PC-9 (cell line): ENCODE measurements at regions not wholly inside any gene's neighbourhood (a gene's known extent, or its start where the extent isn't known, plus 50 kb on each side); places are given as distances from the start of the nearest gene placed in this dataset.

Experiments
- BruUV-seq: library from RNA; stranded (reverse); fragments of 400-500 nt; replicated peaks from 2 replicates; lab custom pipeline; 2021; lab: Mats Ljungman, UMichigan
- CTCF ChIA-PET: fragments of 300-600 bp; sonication (Branson Sonifier 250); formaldehyde crosslinking; loops from one replicate; lab custom pipeline; 2022; ENCODE audit warnings: antibody characterized with exemption; lab: Charles Lee
- POLR2A ChIA-PET: fragments of 300-600 bp; sonication (Branson Sonifier 250); formaldehyde crosslinking; loops from one replicate; lab custom pipeline; 2022; ENCODE audit warnings: antibody characterized with exemption; ENCODE audit not compliant: unreplicated experiment; lab: Charles Lee
- DNase-seq, 2 experiments: peaks; one replicate each; pipeline versions ENCODE4 v3.0.0 to v3.0.0-alpha.2; 2015 to 2022; ENCODE audit warnings: mixed read lengths in 1 of 2
- H2AFZ ChIP-seq: fragments of 200-600 bp; sonication (generic); 2 replicates; pipeline ENCODE4 v1.8.1; 2017; ENCODE audit warnings: antibody characterized with exemption
- H3F3A ChIP-seq: fragments of 200-600 bp; sonication (generic); 2 replicates; pipeline ENCODE4 v1.8.1; 2017; ENCODE audit warnings: antibody characterized with exemption, mild to moderate bottlenecking, low read depth; ENCODE audit not compliant: insufficient read depth
- H3K27ac ChIP-seq: fragments of 200-600 bp; sonication (generic); 2 replicates; pipeline ENCODE4 v1.6.1; 2016; ENCODE audit warnings: mixed run types
- H3K27me3 ChIP-seq: fragments of 200-600 bp; sonication (generic); 2 replicates; pipeline ENCODE4 v1.6.1; 2016; ENCODE audit warnings: low read depth, mixed run types; ENCODE audit not compliant: insufficient read depth
- H3K36me3 ChIP-seq: fragments of 200-600 bp; sonication (generic); 2 replicates; pipeline ENCODE4 v1.6.1; 2016; ENCODE audit warnings: low read depth, mixed run types
- H3K4me1 ChIP-seq: fragments of 200-600 bp; sonication (generic); replicated peaks from 2 replicates; pipeline ENCODE4 v1.6.1; 2016; ENCODE audit warnings: mixed run types; ENCODE audit not compliant: insufficient read depth
- H3K4me2 ChIP-seq: fragments of 200-600 bp; sonication (generic); 2 replicates; pipeline ENCODE4 v1.6.1; 2017; ENCODE audit warnings: mixed run types
- H3K4me3 ChIP-seq: fragments of 200-600 bp; sonication (generic); 2 replicates; pipeline ENCODE4 v1.6.1; 2016; ENCODE audit warnings: mixed run types
- H3K79me2 ChIP-seq: fragments of 200-600 bp; sonication (generic); 2 replicates; pipeline ENCODE4 v1.6.1; 2017; ENCODE audit warnings: low read depth, mixed run types
- H3K9me2 ChIP-seq: fragments of 200-600 bp; sonication (generic); 2 replicates; pipeline ENCODE4 v1.8.1; 2017; ENCODE audit warnings: mild to moderate bottlenecking; ENCODE audit not compliant: insufficient read depth
- H3K9me3 ChIP-seq: fragments of 200-600 bp; sonication (generic); 2 replicates; pipeline ENCODE4 v1.8.1; 2016; ENCODE audit warnings: low read depth; ENCODE audit not compliant: insufficient read depth
- H4K20me1 ChIP-seq: fragments of 200-600 bp; sonication (generic); 2 replicates; pipeline ENCODE4 v1.8.1; 2017; ENCODE audit not compliant: insufficient read depth
- CTCF ChIP-seq: fragments of 200-600 bp; sonication (generic); conservative IDR thresholded peaks from 2 replicates; pipeline ENCODE4 v1.6.1; 2017; ENCODE audit warnings: mixed run types, antibody characterized with exemption, mild to moderate bottlenecking, moderate library complexity
- EZH2 ChIP-seq: fragments of 200-600 bp; sonication (generic); IDR thresholded peaks from 2 replicates; pipeline ENCODE4 v1.8.0; 2017; ENCODE audit warnings: antibody characterized with exemption, low read depth
- intact Hi-C: fragments of 100-400 bp; cut with micrococcal nuclease; formaldehyde crosslinking; loops from one replicate; pipeline ENCODE4 v1.10.0; 2022; ENCODE audit not compliant: unreplicated experiment

GRCh38 chr6:144551339-144551738 lies 266.2 kb downstream of the UTRN start:
- H4K20me1 ChIP-seq: no peaks in the 10 kb centered on the region
- H3K27me3 ChIP-seq: no peaks in the 10 kb centered on the region
- no peaks in the 10 kb centered on the region for H3K9me3 ChIP-seq
- no peak overlapping the region for H3K4me3 ChIP-seq
- no TSS peak for BruUV-seq
- no peaks in the 10 kb centered on the region for H3K4me1 ChIP-seq
- POLR2A ChIA-PET: no interaction called here
- no peak for TF ChIP-seq EZH2
- TF ChIP-seq CTCF: no peak
- H3F3A ChIP-seq: 0 out of 2 replicates have a peak, but pooled peaks cover 3% of the 10 kb centered on the region
- H3K4me2 ChIP-seq: no peak overlapping the region
- CTCF ChIA-PET: no interaction called here
- no peaks in the 10 kb centered on the region for H3K79me2 ChIP-seq
- 0 out of 2 replicates have a peak, but pooled peaks cover 14% of the 10 kb centered on the region for H3K36me3 ChIP-seq
- no peaks in the 10 kb centered on the region for H3K9me2 ChIP-seq
- no peak overlapping the region for H3K27ac ChIP-seq
- no peak overlapping the region for H2AFZ ChIP-seq
- intact Hi-C loops: no loop called here
- no peak for DNase-seq

GRCh38 chr6:144555066-144555465 lies 269.9 kb downstream of the UTRN start:
- intact Hi-C loops: no loop called here
- no peaks in the 10 kb centered on the region for H3K4me1 ChIP-seq
- no peaks in the 10 kb centered on the region for H3K27me3 ChIP-seq
- no peak for TF ChIP-seq EZH2
- no peak for TF ChIP-seq CTCF
- no peaks in the 10 kb centered on the region for H3K79me2 ChIP-seq
- H4K20me1 ChIP-seq: no peaks in the 10 kb centered on the region
- no peak for DNase-seq
- no peaks in the 10 kb centered on the region for H3K9me2 ChIP-seq
- no peaks in the 10 kb centered on the region for H3K9me3 ChIP-seq
- no peak overlapping the region for H3K27ac ChIP-seq
- CTCF ChIA-PET: no interaction called here
- H2AFZ ChIP-seq: no peak overlapping the region
- H3F3A ChIP-seq: peaks cover 3% of the 10 kb centered on the region; the same call in 1 of the 2 replicates
- H3K36me3 ChIP-seq: peaks cover 21% of the 10 kb centered on the region; the same call in 1 of the 2 replicates
- no peak overlapping the region for H3K4me3 ChIP-seq
- BruUV-seq: no TSS peak
- H3K4me2 ChIP-seq: no peak overlapping the region
- POLR2A ChIA-PET: interaction anchor here (0.7 kb wide), 1 partner anchor 52 kb away, joined by 4 read pairs; no protein-coding TSS in a partner anchor

GRCh38 chr6:144559865-144560593 lies 274.9 kb downstream of the UTRN start:
- no peaks in the 10 kb centered on the region for H4K20me1 ChIP-seq
- no peak overlapping the region for H2AFZ ChIP-seq
- no peaks in the 10 kb centered on the region for H3K9me2 ChIP-seq
- peak overlapping the region; percentile 6; the same call in 1 of the 2 replicates for H3K4me2 ChIP-seq
- H3K4me1 ChIP-seq: no peaks in the 10 kb centered on the region
- no peaks in the 10 kb centered on the region for H3K9me3 ChIP-seq
- no peak overlapping the region for H3K27ac ChIP-seq
- ChIA-PET POLR2A (interaction anchor here (0.6 kb wide), 1 partner anchor 742 kb away, joined by 8 read pairs; no protein-coding TSS in a partner anchor), CTCF (no interaction called here)
- no peak for TF ChIP-seq CTCF
- TF ChIP-seq EZH2: no peak
- DNase-seq: peak; percentile 32 to 54
- no TSS peak for BruUV-seq
- H3F3A ChIP-seq: no peaks in the 10 kb centered on the region; the same call in 1 of the 2 replicates
- no peaks in the 10 kb centered on the region for H3K79me2 ChIP-seq
- no peaks in the 10 kb centered on the region for H3K27me3 ChIP-seq
- no peak overlapping the region for H3K4me3 ChIP-seq
- peaks cover 9% of the 10 kb centered on the region; the same call in 1 of the 2 replicates for H3K36me3 ChIP-seq
- intact Hi-C loops: loop anchor here (5.0 kb wide), 1 partner anchor 343 kb away; no protein-coding TSS in a partner anchor
